ENCODE measurements at regions not wholly inside any gene's neighbourhood (a gene's known extent, or its start where the extent isn't known, plus 50 kb on each side); places are given as distances from the start of the nearest gene placed in this dataset.

- TF ChIP-seq AR (CRISPR knock-in tag; IDR thresholded peaks at IDR 0.05) (no peak), ATF1 (CRISPR knock-in tag; IDR thresholded peaks at IDR 0.05) (no peak), HMGXB4 (CRISPR knock-in tag; IDR thresholded peaks at IDR 0.05) (no peak), ZNF416 (CRISPR knock-in tag; IDR thresholded peaks at IDR 0.05) (no peak), E2F5 (CRISPR knock-in tag; IDR thresholded peaks at IDR 0.05) (no peak)
- TF ChIP-seq, protein P1, sequence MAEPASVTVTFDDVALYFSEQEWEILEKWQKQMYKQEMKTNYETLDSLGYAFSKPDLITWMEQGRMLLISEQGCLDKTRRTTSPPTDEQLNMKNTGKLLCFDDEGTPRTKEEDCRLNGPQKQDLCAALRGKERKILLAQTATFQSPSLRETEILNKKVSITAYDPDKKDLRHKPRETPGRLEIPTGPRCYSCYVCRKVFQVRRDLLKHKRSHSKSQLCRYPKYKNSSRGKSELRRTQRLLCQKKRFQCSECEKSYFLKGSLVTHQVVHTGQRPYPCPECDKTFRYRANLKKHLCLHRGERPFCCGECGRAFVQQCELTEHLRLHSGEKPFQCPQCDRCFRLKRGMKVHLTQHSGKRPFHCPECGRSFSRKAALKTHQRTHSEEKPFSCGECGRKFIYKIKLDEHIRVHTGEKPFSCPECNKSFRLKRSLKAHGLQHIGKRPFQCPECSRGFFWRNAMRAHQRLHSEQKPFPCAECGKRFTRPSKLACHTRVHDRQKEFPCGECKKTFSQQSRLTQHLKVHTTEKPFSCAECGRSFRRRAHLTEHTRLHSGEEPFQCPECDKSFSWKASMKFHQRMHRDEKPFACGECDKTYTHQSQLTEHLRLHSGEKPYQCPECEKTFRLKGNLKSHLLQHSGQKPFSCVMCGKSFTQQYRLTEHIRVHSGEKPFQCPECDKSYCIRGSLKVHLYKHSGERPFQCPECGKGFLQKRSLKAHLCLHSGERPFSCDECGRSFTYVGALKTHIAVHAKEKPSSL (CRISPR knock-in tag; conservative IDR thresholded peaks at IDR 0.05) = no peak
- TF ChIP-seq, protein P2, sequence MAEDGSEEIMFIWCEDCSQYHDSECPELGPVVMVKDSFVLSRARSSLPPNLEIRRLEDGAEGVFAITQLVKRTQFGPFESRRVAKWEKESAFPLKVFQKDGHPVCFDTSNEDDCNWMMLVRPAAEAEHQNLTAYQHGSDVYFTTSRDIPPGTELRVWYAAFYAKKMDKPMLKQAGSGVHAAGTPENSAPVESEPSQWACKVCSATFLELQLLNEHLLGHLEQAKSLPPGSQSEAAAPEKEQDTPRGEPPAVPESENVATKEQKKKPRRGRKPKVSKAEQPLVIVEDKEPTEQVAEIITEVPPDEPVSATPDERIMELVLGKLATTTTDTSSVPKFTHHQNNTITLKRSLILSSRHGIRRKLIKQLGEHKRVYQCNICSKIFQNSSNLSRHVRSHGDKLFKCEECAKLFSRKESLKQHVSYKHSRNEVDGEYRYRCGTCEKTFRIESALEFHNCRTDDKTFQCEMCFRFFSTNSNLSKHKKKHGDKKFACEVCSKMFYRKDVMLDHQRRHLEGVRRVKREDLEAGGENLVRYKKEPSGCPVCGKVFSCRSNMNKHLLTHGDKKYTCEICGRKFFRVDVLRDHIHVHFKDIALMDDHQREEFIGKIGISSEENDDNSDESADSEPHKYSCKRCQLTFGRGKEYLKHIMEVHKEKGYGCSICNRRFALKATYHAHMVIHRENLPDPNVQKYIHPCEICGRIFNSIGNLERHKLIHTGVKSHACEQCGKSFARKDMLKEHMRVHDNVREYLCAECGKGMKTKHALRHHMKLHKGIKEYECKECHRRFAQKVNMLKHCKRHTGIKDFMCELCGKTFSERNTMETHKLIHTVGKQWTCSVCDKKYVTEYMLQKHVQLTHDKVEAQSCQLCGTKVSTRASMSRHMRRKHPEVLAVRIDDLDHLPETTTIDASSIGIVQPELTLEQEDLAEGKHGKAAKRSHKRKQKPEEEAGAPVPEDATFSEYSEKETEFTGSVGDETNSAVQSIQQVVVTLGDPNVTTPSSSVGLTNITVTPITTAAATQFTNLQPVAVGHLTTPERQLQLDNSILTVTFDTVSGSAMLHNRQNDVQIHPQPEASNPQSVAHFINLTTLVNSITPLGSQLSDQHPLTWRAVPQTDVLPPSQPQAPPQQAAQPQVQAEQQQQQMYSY (CRISPR knock-in tag; IDR thresholded peaks at IDR 0.05) = no peak
These were observed 707.3 kb upstream of the UBE2E2 start (continued) for GRCh38 chr3:22495791-22496190.

DNA sequence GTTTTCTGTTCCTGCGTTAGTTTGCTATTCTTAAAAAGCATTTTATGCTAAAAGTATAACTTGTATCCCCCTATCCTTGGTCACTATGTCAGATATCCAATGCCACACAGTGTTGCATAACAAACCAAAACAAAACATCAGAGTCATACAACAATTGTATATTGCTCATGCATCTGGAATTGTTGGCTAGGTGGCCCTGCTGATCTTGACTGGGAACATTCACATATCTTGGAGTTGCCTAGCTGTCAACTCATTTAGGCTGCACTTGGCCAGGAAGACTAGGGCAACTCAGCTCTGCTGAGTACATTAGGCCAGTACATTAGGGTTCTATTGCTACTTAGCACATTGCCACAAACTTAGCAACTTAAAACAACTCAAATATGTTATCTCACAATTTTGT is 706.5 kb upstream of the UBE2E2 start:
- no peak overlapping the region for H3K4me3 Mint-ChIP-seq
- H3K36me3 Mint-ChIP-seq = no peaks in the 10 kb centered on the region
- POLR2A ChIA-PET = no interaction called here
- H3K27me3 Mint-ChIP-seq (ENCODE audit: low read depth) = peaks cover 85% of the 10 kb centered on the region
- TF ChIP-seq ATF1 (CRISPR knock-in tag; IDR thresholded peaks at IDR 0.05) (no peak), FOXK1 (CRISPR knock-in tag; IDR thresholded peaks at IDR 0.05) (no peak)
- TF ChIP-seq, protein P3, sequence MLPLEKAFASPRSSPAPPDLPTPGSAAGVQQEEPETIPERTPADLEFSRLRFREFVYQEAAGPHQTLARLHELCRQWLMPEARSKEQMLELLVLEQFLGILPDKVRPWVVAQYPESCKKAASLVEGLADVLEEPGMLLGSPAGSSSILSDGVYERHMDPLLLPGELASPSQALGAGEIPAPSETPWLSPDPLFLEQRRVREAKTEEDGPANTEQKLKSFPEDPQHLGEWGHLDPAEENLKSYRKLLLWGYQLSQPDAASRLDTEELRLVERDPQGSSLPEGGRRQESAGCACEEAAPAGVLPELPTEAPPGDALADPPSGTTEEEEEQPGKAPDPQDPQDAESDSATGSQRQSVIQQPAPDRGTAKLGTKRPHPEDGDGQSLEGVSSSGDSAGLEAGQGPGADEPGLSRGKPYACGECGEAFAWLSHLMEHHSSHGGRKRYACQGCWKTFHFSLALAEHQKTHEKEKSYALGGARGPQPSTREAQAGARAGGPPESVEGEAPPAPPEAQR (CRISPR knock-in tag; IDR thresholded peaks at IDR 0.05) = no peak
- no peak overlapping the region for H3K27ac Mint-ChIP-seq
- peaks cover 13% of the 10 kb centered on the region for H3K4me1 Mint-ChIP-seq
- H3K9me3 Mint-ChIP-seq = no peaks in the 10 kb centered on the region
- DNase-seq (ENCODE audit: low spot score) (no peak), ATAC-seq (no peak)
- CTCF ChIA-PET = no interaction called here

DNA sequence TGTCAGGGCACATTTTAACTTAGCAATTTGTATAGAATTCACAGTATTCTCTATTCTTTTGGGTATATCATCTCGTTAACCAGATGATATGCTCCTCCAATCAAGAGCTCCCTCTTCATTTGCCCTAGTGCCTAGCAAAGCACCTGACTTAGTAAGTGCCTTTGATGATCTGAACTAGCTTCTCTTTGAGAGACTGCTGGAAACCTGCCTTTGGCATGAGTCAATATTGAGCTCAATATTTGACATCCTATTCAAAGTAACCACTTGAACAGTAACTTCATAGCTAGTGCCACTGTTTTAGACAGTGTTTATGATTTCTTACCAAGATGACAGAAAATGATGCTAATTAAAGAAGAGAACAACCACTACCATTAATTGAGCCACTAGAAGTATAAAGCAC is 696.3 kb upstream of the UBE2E2 start:
- no peak overlapping the region for H3K4me3 Mint-ChIP-seq
- ChIA-PET POLR2A (no interaction called here), CTCF (no interaction called here)
- H3K27me3 Mint-ChIP-seq (ENCODE audit: low read depth) = peaks cover 18% of the 10 kb centered on the region
- ATAC-seq (no peak), DNase-seq (ENCODE audit: low spot score) (no peak)
- no peaks in the 10 kb centered on the region for H3K4me1 Mint-ChIP-seq
- no peak overlapping the region for H3K27ac Mint-ChIP-seq
- 0 out of 2 replicates have a peak, but pooled peaks cover 3% of the 10 kb centered on the region for H3K9me3 Mint-ChIP-seq
- H3K36me3 Mint-ChIP-seq = no peaks in the 10 kb centered on the region
- TF ChIP-seq, protein P4, sequence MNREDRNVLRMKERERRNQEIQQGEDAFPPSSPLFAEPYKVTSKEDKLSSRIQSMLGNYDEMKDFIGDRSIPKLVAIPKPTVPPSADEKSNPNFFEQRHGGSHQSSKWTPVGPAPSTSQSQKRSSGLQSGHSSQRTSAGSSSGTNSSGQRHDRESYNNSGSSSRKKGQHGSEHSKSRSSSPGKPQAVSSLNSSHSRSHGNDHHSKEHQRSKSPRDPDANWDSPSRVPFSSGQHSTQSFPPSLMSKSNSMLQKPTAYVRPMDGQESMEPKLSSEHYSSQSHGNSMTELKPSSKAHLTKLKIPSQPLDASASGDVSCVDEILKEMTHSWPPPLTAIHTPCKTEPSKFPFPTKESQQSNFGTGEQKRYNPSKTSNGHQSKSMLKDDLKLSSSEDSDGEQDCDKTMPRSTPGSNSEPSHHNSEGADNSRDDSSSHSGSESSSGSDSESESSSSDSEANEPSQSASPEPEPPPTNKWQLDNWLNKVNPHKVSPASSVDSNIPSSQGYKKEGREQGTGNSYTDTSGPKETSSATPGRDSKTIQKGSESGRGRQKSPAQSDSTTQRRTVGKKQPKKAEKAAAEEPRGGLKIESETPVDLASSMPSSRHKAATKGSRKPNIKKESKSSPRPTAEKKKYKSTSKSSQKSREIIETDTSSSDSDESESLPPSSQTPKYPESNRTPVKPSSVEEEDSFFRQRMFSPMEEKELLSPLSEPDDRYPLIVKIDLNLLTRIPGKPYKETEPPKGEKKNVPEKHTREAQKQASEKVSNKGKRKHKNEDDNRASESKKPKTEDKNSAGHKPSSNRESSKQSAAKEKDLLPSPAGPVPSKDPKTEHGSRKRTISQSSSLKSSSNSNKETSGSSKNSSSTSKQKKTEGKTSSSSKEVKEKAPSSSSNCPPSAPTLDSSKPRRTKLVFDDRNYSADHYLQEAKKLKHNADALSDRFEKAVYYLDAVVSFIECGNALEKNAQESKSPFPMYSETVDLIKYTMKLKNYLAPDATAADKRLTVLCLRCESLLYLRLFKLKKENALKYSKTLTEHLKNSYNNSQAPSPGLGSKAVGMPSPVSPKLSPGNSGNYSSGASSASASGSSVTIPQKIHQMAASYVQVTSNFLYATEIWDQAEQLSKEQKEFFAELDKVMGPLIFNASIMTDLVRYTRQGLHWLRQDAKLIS (CRISPR knock-in tag; IDR thresholded peaks at IDR 0.05; ENCODE audit: borderline replicate concordance) = no peak
- TF ChIP-seq HMGXB4 (CRISPR knock-in tag; IDR thresholded peaks at IDR 0.05) = no peak
- TF ChIP-seq, protein P5, sequence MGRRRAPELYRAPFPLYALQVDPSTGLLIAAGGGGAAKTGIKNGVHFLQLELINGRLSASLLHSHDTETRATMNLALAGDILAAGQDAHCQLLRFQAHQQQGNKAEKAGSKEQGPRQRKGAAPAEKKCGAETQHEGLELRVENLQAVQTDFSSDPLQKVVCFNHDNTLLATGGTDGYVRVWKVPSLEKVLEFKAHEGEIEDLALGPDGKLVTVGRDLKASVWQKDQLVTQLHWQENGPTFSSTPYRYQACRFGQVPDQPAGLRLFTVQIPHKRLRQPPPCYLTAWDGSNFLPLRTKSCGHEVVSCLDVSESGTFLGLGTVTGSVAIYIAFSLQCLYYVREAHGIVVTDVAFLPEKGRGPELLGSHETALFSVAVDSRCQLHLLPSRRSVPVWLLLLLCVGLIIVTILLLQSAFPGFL (CRISPR knock-in tag; IDR thresholded peaks at IDR 0.05; ENCODE audit: borderline replicate concordance) = no peak

Data from WTC11 (cell line).